ENCODE measurements at regions not wholly inside any gene's neighbourhood (a gene's known extent, or its start where the extent isn't known, plus 50 kb on each side); places are given as distances from the start of the nearest gene placed in this dataset.

DNA sequence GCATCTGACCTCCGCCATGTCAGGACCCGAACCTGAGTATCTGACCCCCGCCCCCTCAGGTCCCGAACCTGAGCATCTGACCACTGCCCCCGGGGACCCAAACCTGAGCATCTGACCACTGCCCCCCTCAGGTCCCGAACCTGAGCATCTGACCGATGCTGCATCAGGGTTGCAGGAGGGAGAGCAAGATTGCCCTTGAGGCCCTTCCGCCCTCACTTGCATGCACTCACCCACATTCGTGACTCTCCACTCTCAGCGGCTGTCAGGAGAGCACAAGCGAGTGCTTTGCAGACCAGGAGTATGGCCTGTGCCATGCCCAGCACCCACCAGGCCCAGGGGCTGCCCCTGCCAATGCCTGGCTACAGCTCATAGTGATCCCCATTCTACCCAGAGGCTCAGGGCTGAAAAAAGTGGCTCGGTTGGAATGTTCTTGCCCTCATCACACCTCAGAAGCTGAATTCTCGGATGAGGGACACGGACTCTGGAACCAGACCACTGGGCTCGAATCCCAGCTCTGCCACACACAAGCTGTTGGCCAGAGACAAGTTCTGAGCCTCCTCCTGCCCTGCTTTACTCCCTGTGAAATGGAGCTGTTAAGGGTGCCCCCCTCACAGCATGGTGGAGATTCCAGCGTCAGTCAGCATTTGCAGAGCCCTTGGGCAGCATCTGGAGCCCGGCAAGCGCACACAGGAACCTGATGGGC lies 82.1 kb downstream of the DLL1 start:
- intact Hi-C loops (cut with micrococcal nuclease) = no loop called here
- H3K27me3 Mint-ChIP-seq = peaks cover 13% of the 10 kb centered on the region
- no peaks in the 10 kb centered on the region for H3K4me1 Mint-ChIP-seq (ENCODE audit: low read depth)
- no peak overlapping the region for H3K27ac Mint-ChIP-seq
- H3K9me3 Mint-ChIP-seq = peaks cover 22% of the 10 kb centered on the region
- no peak overlapping the region for H3K4me3 Mint-ChIP-seq
- no peaks in the 10 kb centered on the region for H3K36me3 Mint-ChIP-seq (ENCODE audit: low read depth)

DNA sequence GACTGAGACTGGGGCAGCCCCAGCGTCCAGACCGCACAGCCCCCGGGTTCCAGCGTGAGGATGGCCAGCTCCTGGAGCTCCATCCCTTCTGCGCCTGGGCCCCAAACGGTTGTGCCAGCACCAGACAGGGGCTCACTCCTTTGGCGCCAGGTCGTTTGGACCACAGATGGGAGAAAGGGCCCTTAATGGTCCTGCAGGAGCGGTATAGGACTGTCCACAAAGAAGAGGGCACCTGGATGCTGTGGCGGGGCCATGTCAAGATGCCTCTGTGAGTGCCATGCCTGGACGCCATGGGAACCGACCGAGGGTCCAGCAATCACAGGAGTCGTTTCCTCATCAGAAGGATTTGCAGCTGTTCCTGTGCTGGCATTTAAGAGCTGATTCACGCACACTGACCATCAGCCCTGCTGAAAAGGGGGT lies 82.7 kb downstream of the DLL1 start:
- no peak overlapping the region for H3K4me3 Mint-ChIP-seq
- intact Hi-C loops (cut with micrococcal nuclease) = no loop called here
- no peaks in the 10 kb centered on the region for H3K4me1 Mint-ChIP-seq (ENCODE audit: low read depth)
- peaks cover 12% of the 10 kb centered on the region for H3K27me3 Mint-ChIP-seq
- H3K27ac Mint-ChIP-seq = no peak overlapping the region
- H3K9me3 Mint-ChIP-seq = peaks cover 22% of the 10 kb centered on the region
- H3K36me3 Mint-ChIP-seq (ENCODE audit: low read depth) = no peaks in the 10 kb centered on the region

DNA sequence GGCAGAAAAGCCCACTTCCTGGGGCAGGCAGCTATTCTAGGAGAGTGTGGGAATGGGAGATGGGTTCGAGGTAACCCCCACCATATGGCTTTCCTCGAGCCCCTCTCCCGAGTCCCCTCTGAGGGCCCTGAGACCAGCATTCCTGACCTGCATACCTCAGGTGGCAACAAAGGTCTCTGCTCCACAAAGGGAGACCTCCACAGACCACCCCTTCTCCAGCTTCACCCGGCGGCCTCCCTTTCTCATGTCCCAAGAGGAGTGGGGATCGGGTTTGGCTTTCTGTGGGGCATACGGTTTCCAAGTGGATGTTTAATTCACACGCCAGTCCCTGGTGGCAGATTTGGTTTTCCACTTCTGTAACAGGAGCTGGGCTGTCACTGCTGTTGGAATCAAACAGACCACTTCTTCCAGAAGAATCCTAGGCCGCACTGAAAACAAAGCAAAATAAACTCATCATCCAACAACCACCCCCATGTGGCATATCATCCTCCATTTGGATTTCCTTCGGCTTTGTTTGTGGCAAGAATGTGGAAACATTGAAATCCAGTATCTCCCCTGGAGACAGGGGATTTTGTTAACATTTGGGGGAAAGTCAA lies 83.2 kb downstream of the DLL1 start:
- no peaks in the 10 kb centered on the region for H3K4me1 Mint-ChIP-seq (ENCODE audit: low read depth)
- H3K36me3 Mint-ChIP-seq (ENCODE audit: low read depth) = no peaks in the 10 kb centered on the region
- no peak overlapping the region for H3K27ac Mint-ChIP-seq
- H3K4me3 Mint-ChIP-seq = no peak overlapping the region
- peaks cover 25% of the 10 kb centered on the region for H3K9me3 Mint-ChIP-seq
- intact Hi-C loops (cut with micrococcal nuclease) = no loop called here
- H3K27me3 Mint-ChIP-seq = peaks cover 12% of the 10 kb centered on the region

DNA sequence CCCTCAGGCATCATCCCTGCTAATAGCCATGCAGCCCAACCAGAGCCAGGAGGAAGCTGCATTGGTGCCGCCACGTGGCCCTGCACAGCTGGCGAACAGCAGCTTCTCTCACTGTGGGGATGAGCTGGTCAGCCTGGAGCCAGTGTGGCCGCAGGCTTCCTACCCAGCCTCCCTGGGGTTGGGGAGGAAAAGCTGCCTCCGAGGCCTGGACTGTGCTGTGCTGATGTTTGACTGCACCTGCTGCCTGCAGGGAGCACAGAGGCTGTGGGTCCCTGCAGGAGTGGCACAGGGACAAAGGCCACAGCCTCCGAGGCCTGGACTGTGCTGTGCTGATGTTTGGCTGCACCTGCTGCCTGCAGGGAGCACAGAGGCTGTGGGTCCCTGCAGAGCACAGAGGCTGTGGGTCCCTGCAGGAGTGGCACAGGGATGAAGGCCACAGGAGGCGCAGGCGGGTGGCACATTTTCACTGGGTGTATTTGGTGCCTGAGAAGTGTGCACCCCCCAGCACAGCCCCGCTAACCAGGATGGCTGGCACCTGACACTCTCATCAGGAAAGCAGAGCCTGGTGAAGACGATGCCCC lies 83.9 kb downstream of the DLL1 start:
- H3K4me1 Mint-ChIP-seq (ENCODE audit: low read depth) = no peaks in the 10 kb centered on the region
- peaks cover 10% of the 10 kb centered on the region for H3K27me3 Mint-ChIP-seq
- no peaks in the 10 kb centered on the region for H3K36me3 Mint-ChIP-seq (ENCODE audit: low read depth)
- H3K4me3 Mint-ChIP-seq = no peak overlapping the region
- no peak overlapping the region for H3K27ac Mint-ChIP-seq
- H3K9me3 Mint-ChIP-seq = peaks cover 25% of the 10 kb centered on the region
- intact Hi-C loops (cut with micrococcal nuclease) = no loop called here

DNA sequence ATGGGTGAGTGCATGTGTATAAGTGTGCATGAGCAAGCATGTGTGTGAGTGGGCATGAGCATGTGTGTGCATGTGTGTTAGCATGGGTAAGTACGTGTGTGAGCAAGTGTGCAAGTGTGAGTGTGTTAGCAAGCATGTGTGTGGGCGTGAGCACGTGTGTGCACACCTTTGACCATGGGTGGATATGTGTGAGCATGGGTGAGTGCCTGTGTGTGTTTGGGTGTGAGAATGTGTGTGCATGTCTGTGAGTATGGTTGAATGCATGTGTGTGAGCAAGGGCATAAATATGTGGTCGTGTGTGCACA lies 84.6 kb downstream of the DLL1 start:
- H3K27me3 Mint-ChIP-seq = peaks cover 7% of the 10 kb centered on the region
- intact Hi-C loops (cut with micrococcal nuclease) = no loop called here
- H3K9me3 Mint-ChIP-seq = peaks cover 25% of the 10 kb centered on the region
- no peaks in the 10 kb centered on the region for H3K36me3 Mint-ChIP-seq (ENCODE audit: low read depth)
- H3K4me3 Mint-ChIP-seq = no peak overlapping the region
- H3K27ac Mint-ChIP-seq = no peak overlapping the region
- H3K4me1 Mint-ChIP-seq (ENCODE audit: low read depth) = no peaks in the 10 kb centered on the region

DNA sequence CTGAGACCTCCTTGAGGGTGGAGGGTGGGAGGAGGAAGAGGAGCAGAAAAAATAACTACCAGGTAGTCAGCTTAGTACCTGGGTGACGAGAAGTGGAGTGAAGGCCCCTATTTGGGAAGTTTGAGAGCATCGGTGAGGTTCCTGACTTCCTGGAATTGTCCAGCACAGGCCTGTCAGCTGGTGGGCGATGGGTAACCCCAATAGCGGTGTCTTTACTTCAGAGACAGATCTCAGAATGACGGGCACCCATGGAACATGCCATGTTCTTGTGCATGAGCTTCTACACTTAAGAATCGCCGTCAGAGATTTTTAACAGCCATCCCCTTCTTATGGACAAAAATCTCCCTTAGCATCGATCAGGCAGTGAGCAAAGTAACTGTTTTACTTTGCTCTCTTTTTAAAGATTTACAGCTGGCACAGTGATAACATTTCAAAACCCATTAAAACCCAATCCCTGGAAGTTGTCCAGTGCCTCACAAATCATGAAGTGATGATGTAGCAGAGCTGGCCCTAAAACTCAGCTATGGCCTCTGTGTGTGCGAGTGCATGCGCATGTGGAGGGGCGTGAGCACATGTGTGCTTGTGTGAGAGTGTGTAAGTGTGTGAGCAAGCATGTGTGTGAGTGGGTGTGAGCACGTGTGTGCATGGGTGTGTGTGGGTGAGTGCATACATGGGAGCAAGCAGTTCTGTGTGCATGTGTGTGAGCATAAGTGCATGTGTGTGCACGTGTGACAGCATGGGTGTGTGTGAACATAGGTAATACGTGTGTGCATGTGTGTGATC lies 85.2 kb downstream of the DLL1 start:
- Mint-ChIP-seq H3K9me3 (peaks cover 25% of the 10 kb centered on the region), H3K4me1 (ENCODE audit: low read depth) (no peaks in the 10 kb centered on the region), H3K36me3 (ENCODE audit: low read depth) (no peaks in the 10 kb centered on the region), H3K27me3 (peaks cover 4% of the 10 kb centered on the region), H3K27ac (no peak overlapping the region), H3K4me3 (no peak overlapping the region)
- intact Hi-C loops (cut with micrococcal nuclease) = no loop called here

DNA sequence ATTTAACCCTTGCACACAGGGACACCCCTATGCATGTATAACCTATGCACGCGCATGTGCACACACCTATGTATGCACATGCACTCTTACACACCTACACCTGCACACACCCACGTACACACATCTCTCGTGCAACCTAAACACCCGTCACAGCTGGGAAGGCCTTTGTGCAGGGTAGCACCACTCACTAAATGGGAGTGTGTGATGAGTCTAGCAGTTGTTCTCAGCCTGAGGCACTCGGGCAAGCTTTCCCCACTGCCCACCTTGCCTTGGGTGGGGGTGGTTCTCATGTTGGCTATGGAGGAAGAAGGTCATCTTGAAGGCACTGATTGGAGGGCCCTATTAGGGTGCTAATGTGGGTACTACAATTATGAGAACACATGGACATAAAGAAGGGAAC lies 85.8 kb downstream of the DLL1 start:
- no peaks in the 10 kb centered on the region for H3K4me1 Mint-ChIP-seq (ENCODE audit: low read depth)
- H3K27ac Mint-ChIP-seq = no peak overlapping the region
- peaks cover 25% of the 10 kb centered on the region for H3K9me3 Mint-ChIP-seq
- no peak overlapping the region for H3K4me3 Mint-ChIP-seq
- intact Hi-C loops (cut with micrococcal nuclease) = no loop called here
- H3K27me3 Mint-ChIP-seq = peaks cover 4% of the 10 kb centered on the region
- H3K36me3 Mint-ChIP-seq (ENCODE audit: low read depth) = no peaks in the 10 kb centered on the region

DNA sequence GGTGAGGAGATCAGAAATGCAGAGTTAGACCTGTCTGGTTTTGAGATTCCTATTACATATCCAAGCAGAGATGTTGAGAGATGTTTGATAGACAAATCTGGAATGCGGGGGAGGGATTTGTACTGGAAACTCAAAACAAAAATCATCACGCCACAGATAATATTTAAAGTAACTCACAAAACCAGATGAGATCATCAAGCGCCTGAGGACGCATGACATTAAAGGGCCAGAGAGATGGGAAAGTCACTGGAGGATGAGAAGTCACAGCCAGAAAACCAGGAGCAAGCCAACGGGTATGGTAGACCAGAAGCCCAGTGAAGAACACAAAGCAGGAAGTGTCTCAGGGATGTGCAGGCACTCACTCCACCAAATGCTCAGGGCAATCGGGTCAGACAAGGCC lies 87.7 kb downstream of the DLL1 start:
- Mint-ChIP-seq H3K4me3 (no peak overlapping the region), H3K27ac (no peak overlapping the region), H3K9me3 (peaks cover 25% of the 10 kb centered on the region), H3K36me3 (ENCODE audit: low read depth) (no peaks in the 10 kb centered on the region), H3K27me3 (peaks cover 6% of the 10 kb centered on the region), H3K4me1 (ENCODE audit: low read depth) (no peaks in the 10 kb centered on the region)
- intact Hi-C loops (cut with micrococcal nuclease) = no loop called here

DNA sequence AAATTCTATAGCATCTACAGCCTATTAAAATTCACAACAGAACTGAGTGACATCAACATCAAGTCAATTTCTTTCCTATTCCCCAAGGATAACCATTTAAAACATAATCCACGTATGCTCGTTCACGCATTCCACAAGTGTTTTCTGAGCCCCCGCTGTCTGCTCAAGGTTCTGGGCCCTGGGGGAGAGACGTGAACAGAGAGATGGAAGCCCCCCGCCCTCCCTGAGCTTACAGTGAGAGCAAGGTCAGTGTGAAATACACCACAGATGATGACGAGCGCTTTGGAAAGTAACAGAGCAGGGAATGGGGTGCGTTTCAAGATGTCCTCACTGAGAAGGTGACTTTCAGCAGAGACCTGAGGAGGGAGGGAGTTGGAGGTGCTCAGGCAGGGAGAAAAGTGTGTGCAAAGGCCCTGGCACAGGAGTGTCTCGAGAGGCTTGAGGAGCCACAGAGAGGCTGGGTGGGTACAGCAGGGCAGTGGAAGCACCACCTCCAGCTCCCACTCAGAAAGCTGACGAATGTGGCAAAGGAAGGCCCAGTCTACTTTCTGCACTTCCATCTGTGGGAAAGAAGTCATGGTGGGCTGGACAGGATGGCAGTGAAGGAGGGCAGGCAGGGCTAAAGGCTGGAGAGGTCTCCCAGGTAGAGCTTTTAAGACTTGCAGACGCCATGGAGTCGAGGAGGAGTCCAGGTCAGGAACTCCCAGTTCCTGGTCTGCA lies 88.3 kb downstream of the DLL1 start:
- intact Hi-C loops (cut with micrococcal nuclease) = no loop called here
- no peak overlapping the region for H3K4me3 Mint-ChIP-seq
- no peaks in the 10 kb centered on the region for H3K4me1 Mint-ChIP-seq (ENCODE audit: low read depth)
- H3K27ac Mint-ChIP-seq = no peak overlapping the region
- H3K27me3 Mint-ChIP-seq = peaks cover 6% of the 10 kb centered on the region
- H3K36me3 Mint-ChIP-seq (ENCODE audit: low read depth) = no peaks in the 10 kb centered on the region
- H3K9me3 Mint-ChIP-seq = peaks cover 25% of the 10 kb centered on the region

DNA sequence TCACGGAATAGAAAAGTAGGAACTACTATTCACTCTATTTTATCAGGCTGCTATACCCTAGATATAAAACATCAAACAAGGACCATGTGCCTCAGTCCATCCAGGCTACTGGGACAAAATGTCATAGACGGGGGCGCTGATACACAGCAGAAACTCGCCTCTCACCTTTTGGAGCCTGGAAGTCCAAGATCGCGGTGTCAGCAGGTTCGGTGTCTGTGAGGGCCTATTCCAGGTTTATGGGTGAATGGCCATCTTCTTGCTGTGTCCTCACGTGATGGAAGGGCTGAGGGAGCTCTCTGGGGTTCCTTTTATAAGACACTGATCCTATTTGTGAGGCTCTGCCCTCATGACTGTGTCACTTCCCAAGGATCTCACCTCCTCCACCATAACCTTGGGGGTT lies 89.5 kb downstream of the DLL1 start:
- no peaks in the 10 kb centered on the region for H3K36me3 Mint-ChIP-seq (ENCODE audit: low read depth)
- H3K9me3 Mint-ChIP-seq = peaks cover 25% of the 10 kb centered on the region
- no peak overlapping the region for H3K27ac Mint-ChIP-seq
- intact Hi-C loops (cut with micrococcal nuclease) = no loop called here
- no peaks in the 10 kb centered on the region for H3K4me1 Mint-ChIP-seq (ENCODE audit: low read depth)
- no peak overlapping the region for H3K4me3 Mint-ChIP-seq
- H3K27me3 Mint-ChIP-seq = peaks cover 8% of the 10 kb centered on the region

DNA sequence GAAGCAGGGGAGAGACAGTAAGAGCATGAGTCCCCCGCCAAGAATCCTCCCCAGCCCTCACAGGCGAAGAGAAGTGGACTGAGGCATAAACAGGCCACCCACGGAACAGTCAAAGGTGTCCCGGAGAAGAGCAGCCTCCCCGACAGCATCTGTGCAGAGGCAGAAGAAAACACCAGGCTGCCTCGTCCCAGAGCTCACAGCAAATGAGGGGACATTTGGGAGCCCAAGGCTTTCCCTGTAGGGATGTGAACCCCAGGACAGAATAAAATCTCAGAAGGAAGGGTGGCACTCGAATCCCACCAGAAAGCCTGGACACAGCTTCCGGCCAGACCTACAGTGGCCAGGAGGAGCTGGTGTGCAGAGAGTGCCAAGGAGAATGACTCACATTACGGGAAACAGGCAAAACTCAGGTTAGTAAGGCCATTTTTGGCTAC lies 90.4 kb downstream of the DLL1 start:
- Mint-ChIP-seq H3K36me3 (ENCODE audit: low read depth) (no peaks in the 10 kb centered on the region), H3K27me3 (peaks cover 8% of the 10 kb centered on the region), H3K9me3 (peaks cover 26% of the 10 kb centered on the region), H3K4me3 (no peak overlapping the region), H3K4me1 (ENCODE audit: low read depth) (no peaks in the 10 kb centered on the region), H3K27ac (no peak overlapping the region)
- intact Hi-C loops (cut with micrococcal nuclease) = no loop called here

DNA sequence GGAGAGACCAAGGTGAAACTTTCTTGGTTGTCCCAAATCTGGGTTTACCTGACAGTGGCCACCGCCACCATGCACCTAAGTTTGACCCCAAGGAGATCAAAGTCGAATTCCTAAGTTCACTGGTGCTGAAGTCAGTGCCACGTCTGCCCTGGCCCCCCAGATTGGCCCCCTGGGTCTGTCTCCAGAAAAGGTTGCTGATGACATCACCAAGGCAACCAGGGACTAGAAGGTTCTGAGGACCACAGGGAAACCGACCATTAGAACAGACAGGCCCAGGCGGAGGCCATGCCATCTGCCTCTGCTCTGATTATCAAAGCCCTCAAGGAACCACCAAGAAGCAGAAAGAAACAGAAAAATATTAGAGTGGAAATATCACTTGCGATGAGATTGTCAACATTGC lies 91.2 kb downstream of the DLL1 start:
- Mint-ChIP-seq H3K4me1 (ENCODE audit: low read depth) (no peaks in the 10 kb centered on the region), H3K27ac (no peak overlapping the region), H3K36me3 (ENCODE audit: low read depth) (no peaks in the 10 kb centered on the region), H3K4me3 (no peak overlapping the region), H3K9me3 (peaks cover 33% of the 10 kb centered on the region), H3K27me3 (peaks cover 8% of the 10 kb centered on the region)
- intact Hi-C loops (cut with micrococcal nuclease) = no loop called here

DNA sequence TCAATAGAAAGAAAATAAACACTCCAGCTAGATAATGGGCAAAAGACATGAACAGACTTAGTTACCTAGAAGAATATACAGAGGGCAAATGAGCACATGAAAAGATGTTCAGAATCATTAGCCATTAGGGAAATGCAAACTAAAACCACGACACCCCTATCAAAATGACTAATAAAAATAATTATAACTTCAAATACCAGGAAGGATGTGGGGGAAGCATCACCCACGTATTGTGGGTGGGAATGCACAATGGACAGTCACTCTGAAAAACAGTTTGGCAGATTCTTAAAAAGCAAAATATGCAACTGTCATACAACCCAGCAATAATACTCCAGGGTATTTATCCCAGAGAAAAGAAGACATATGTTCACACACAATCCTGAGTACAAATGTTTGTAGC lies 92.6 kb downstream of the DLL1 start:
- no peaks in the 10 kb centered on the region for H3K4me1 Mint-ChIP-seq (ENCODE audit: low read depth)
- no peak overlapping the region for H3K4me3 Mint-ChIP-seq
- peaks cover 36% of the 10 kb centered on the region for H3K9me3 Mint-ChIP-seq
- peaks cover 8% of the 10 kb centered on the region for H3K27me3 Mint-ChIP-seq
- H3K27ac Mint-ChIP-seq = no peak overlapping the region
- intact Hi-C loops (cut with micrococcal nuclease) = no loop called here
- H3K36me3 Mint-ChIP-seq (ENCODE audit: low read depth) = no peaks in the 10 kb centered on the region

DNA sequence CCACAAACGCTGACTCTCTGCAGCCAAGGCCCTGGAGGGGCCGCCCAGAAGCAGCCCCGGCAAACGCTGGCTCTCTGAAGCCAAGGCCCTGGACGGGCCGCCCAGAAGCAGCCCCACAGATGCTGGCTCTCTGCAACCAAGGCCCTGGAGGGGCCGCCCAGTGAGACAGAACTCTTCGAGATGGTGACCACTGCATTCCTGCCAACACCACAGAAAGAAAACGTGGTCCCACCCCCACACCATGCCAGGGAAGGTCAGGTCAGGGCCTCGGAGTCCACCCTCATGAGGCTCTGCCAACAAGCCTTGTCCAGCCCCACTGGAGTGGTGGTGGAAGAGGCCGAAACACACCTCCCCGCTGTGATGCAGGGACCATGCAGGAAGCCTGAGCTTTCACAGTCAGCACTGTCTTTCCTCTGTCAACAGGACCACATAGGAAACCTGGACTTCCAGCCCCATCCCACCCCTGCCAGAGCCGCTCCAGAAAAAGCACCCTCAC lies 97.5 kb downstream of the DLL1 start:
- no peak overlapping the region for H3K27ac Mint-ChIP-seq
- peaks cover 34% of the 10 kb centered on the region for H3K9me3 Mint-ChIP-seq
- no peaks in the 10 kb centered on the region for H3K4me1 Mint-ChIP-seq (ENCODE audit: low read depth)
- no peak overlapping the region for H3K4me3 Mint-ChIP-seq
- intact Hi-C loops (cut with micrococcal nuclease) = no loop called here
- H3K27me3 Mint-ChIP-seq = peaks cover 2% of the 10 kb centered on the region
- no peaks in the 10 kb centered on the region for H3K36me3 Mint-ChIP-seq (ENCODE audit: low read depth)
